Astrocyte (in vitro differentiated cells and primary cell): ENCODE measurements at regions not wholly inside any gene's neighbourhood (a gene's known extent, or its start where the extent isn't known, plus 50 kb on each side); places are given as distances from the start of the nearest gene placed in this dataset.

ENCODE experiments used
- DNase-seq: peaks from one replicate; pipeline ENCODE4 v3.0.0-alpha.2; 2010; ENCODE audit warnings: low read depth
- FAIRE-seq: peaks from 2 replicates; lab custom pipeline; 2011; peaks lifted over from hg19 to GRCh38; lab: Jason Lieb, UNC
- H2AFZ ChIP-seq: 2 replicates; pipeline ENCODE4 v1.6.0; 2012; ENCODE audit warnings: low read depth, low read length, inconsistent platforms
- H3K27ac ChIP-seq: 2 replicates; pipeline ENCODE4 v1.5.1; 2011; ENCODE audit warnings: low read depth, low read length, inconsistent platforms
- H3K27me3 ChIP-seq: 2 replicates; pipeline ENCODE4 v1.6.0; 2011; ENCODE audit warnings: low read length, inconsistent platforms; ENCODE audit not compliant: insufficient read depth
- H3K36me3 ChIP-seq: 2 replicates; pipeline ENCODE4 v1.5.1; 2011; ENCODE audit warnings: low read length, inconsistent platforms; ENCODE audit not compliant: insufficient read depth
- H3K4me1 ChIP-seq: 2 replicates; pipeline ENCODE4 v1.5.1; 2011; ENCODE audit warnings: low read length, inconsistent platforms; ENCODE audit not compliant: insufficient read depth
- H3K4me2 ChIP-seq: 2 replicates; pipeline ENCODE4 v1.6.0; 2012; ENCODE audit warnings: low read length, inconsistent platforms
- H3K4me3 ChIP-seq: 2 replicates; pipeline ENCODE4 v1.5.1; 2011; ENCODE audit warnings: low read depth, mild to moderate bottlenecking, low read length, inconsistent platforms; ENCODE audit not compliant: insufficient read depth
- H3K79me2 ChIP-seq: 2 replicates; pipeline ENCODE4 v1.6.0; 2012; ENCODE audit warnings: mild to moderate bottlenecking, low read length, inconsistent platforms; ENCODE audit not compliant: insufficient read depth
- H3K9ac ChIP-seq: 2 replicates; pipeline ENCODE4 v1.6.0; 2012; ENCODE audit warnings: mild to moderate bottlenecking, low read length, inconsistent platforms
- H3K9me3 ChIP-seq: 2 replicates; pipeline ENCODE4 v1.5.1; 2012; ENCODE audit warnings: low read depth, mild to moderate bottlenecking, low read length, inconsistent platforms; ENCODE audit not compliant: insufficient read depth
- H4K20me1 ChIP-seq: 2 replicates; pipeline ENCODE4 v1.6.0; 2012; ENCODE audit warnings: low read length, inconsistent platforms; ENCODE audit not compliant: insufficient read depth
- H3K27ac Mint-ChIP-seq: one replicate; pipeline ENCODE4 v1.8.0; 2021; ENCODE audit warnings: mild to moderate bottlenecking, mixed read lengths; ENCODE audit not compliant: unreplicated experiment
- H3K27me3 Mint-ChIP-seq: one replicate; pipeline ENCODE4 v1.8.0; 2021; ENCODE audit warnings: low read depth, mixed read lengths; ENCODE audit not compliant: unreplicated experiment
- H3K36me3 Mint-ChIP-seq: one replicate; pipeline ENCODE4 v1.8.0; 2021; ENCODE audit warnings: low read depth, mixed read lengths; ENCODE audit not compliant: unreplicated experiment
- H3K4me1 Mint-ChIP-seq: one replicate; pipeline ENCODE4 v1.8.0; 2021; ENCODE audit warnings: low read depth, mixed read lengths; ENCODE audit not compliant: unreplicated experiment
- H3K4me3 Mint-ChIP-seq: one replicate; pipeline ENCODE4 v1.8.0; 2021; ENCODE audit warnings: mild to moderate bottlenecking, moderate library complexity, mixed read lengths; ENCODE audit not compliant: unreplicated experiment
- H3K9me3 Mint-ChIP-seq: one replicate; pipeline ENCODE4 v1.8.0; 2021; ENCODE audit warnings: mild to moderate bottlenecking, mixed read lengths; ENCODE audit not compliant: unreplicated experiment
- CTCF ChIP-seq: IDR thresholded peaks from 2 replicates; pipeline ENCODE4 v1.5.1; 2011; ENCODE audit warnings: low read depth, mild to moderate bottlenecking, inconsistent platforms, low read length, moderate library complexity; ENCODE audit not compliant: insufficient read depth
- EZH2 ChIP-seq: IDR thresholded peaks from 2 replicates; pipeline ENCODE4 v1.6.1; 2012; ENCODE audit warnings: mild to moderate bottlenecking, low read length, inconsistent platforms; ENCODE audit not compliant: insufficient read depth

DNA sequence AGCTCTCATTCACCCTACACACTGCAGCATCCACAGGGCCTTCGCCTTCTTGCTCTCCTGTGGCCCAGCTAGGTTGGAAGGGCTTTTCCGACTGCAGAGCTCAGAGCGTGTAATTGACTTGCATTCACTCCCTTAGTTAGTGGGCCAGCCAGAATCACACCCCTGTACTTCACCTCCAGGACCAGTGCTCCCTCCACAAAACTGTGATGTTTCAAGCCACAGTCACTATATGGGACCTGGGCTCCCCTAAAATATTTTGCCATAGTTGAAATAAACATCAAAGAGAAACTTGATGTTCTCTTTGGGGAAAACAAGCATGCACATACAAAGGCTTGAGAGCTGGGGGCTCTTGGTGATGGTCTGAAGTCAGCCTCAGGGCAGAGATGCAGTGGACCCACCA is 69.7 kb upstream of the POU3F3 start:
- no peak overlapping the region for H3K4me2 ChIP-seq
- no peaks in the 10 kb centered on the region for H3K4me1 Mint-ChIP-seq
- no peak overlapping the region for H3K27ac ChIP-seq
- no peaks in the 10 kb centered on the region for H4K20me1 ChIP-seq
- DNase-seq (no peak), FAIRE-seq (no peak)
- no peaks in the 10 kb centered on the region for H3K9me3 ChIP-seq
- H3K79me2 ChIP-seq: no peaks in the 10 kb centered on the region
- peaks cover 4% of the 10 kb centered on the region for H3K9me3 Mint-ChIP-seq
- no peak overlapping the region for H3K4me3 Mint-ChIP-seq
- no peak overlapping the region for H3K27ac Mint-ChIP-seq
- H3K9ac ChIP-seq: no peak overlapping the region
- no peak overlapping the region for H2AFZ ChIP-seq
- H3K36me3 Mint-ChIP-seq: no peaks in the 10 kb centered on the region
- H3K4me3 ChIP-seq: no peak overlapping the region
- TF ChIP-seq CTCF (no peak), EZH2 (no peak)
- H3K27me3 ChIP-seq: peaks cover 2% of the 10 kb centered on the region
- H3K27me3 Mint-ChIP-seq: peaks cover 19% of the 10 kb centered on the region
- no peaks in the 10 kb centered on the region for H3K4me1 ChIP-seq
- H3K36me3 ChIP-seq: no peaks in the 10 kb centered on the region

- Histone ChIP-seq H3K4me1 (peaks cover 12% of the 10 kb centered on the region), H3K4me3 (no peak overlapping the region), H3K9me3 (no peaks in the 10 kb centered on the region), H3K9ac (no peak overlapping the region), H3K4me2 (no peak overlapping the region), H3K27me3 (peaks cover 2% of the 10 kb centered on the region), H2AFZ (no peak overlapping the region), H4K20me1 (no peaks in the 10 kb centered on the region), H3K36me3 (no peaks in the 10 kb centered on the region), H3K27ac (no peak overlapping the region), H3K79me2 (no peaks in the 10 kb centered on the region)
- no peak for FAIRE-seq
- H3K27ac Mint-ChIP-seq: no peak overlapping the region
- H3K36me3 Mint-ChIP-seq: no peaks in the 10 kb centered on the region
- peaks cover 21% of the 10 kb centered on the region for H3K27me3 Mint-ChIP-seq
- peaks cover 4% of the 10 kb centered on the region for H3K9me3 Mint-ChIP-seq
- TF ChIP-seq CTCF (no peak), EZH2 (no peak)
- H3K4me1 Mint-ChIP-seq: no peaks in the 10 kb centered on the region
- no peak for DNase-seq
- no peak overlapping the region for H3K4me3 Mint-ChIP-seq
Observed at GRCh38 chr2:104786204-104786603, 67.7 kb upstream of the POU3F3 start.

- no peaks in the 10 kb centered on the region for H3K36me3 ChIP-seq
- no peak overlapping the region for H3K27ac ChIP-seq
- no peaks in the 10 kb centered on the region for H3K9me3 ChIP-seq
- H3K4me3 ChIP-seq: no peak overlapping the region
- FAIRE-seq: no peak
- H3K27me3 ChIP-seq: peaks cover 2% of the 10 kb centered on the region
- H3K36me3 Mint-ChIP-seq: no peaks in the 10 kb centered on the region
- H4K20me1 ChIP-seq: no peaks in the 10 kb centered on the region
- DNase-seq: no peak
- H3K27me3 Mint-ChIP-seq: peaks cover 21% of the 10 kb centered on the region
- H2AFZ ChIP-seq: no peak overlapping the region
- peaks cover 12% of the 10 kb centered on the region for H3K4me1 ChIP-seq
- no peaks in the 10 kb centered on the region for H3K4me1 Mint-ChIP-seq
- H3K27ac Mint-ChIP-seq: no peak overlapping the region
- peaks cover 4% of the 10 kb centered on the region for H3K9me3 Mint-ChIP-seq
- H3K79me2 ChIP-seq: no peaks in the 10 kb centered on the region
- TF ChIP-seq CTCF (no peak), EZH2 (no peak)
- H3K9ac ChIP-seq: no peak overlapping the region
- no peak overlapping the region for H3K4me2 ChIP-seq
- H3K4me3 Mint-ChIP-seq: no peak overlapping the region
Observed at GRCh38 chr2:104786821-104787220, 67.1 kb upstream of the POU3F3 start.
